ENCODE measurements at regions not wholly inside any gene's neighbourhood (a gene's known extent, or its start where the extent isn't known, plus 50 kb on each side); places are given as distances from the start of the nearest gene placed in this dataset.

- POLR2A ChIA-PET (ENCODE audit: low non-redundant PET) = no interaction called here
Observed at GRCh38 chr2:150142561-150142960, 344.9 kb downstream of the RND3 start.

GRCh38 chr2:150141226-150142001, 346.1 kb downstream of the RND3 start:
- no peak overlapping the region for H3K27ac ChIP-seq
- DNase-seq (ENCODE audit: low spot score) = no peak
- no peak for TF ChIP-seq CTCF (conservative IDR thresholded peaks at IDR 0.05; ENCODE audit: low read depth)
- ChIA-PET CTCF (interaction anchor here (0.6 kb wide), 1 partner anchor 21 kb away, joined by 3 read pairs; no protein-coding TSS in a partner anchor), POLR2A (ENCODE audit: low non-redundant PET) (no interaction called here)

More at GRCh38 chr2:150142561-150142960, 344.9 kb downstream of the RND3 start:
- no peak overlapping the region for H3K27ac ChIP-seq
- DNase-seq (ENCODE audit: low spot score) = peak; percentile 77
- no peak for TF ChIP-seq CTCF (conservative IDR thresholded peaks at IDR 0.05; ENCODE audit: low read depth)
- CTCF ChIA-PET = interaction anchor here (0.6 kb wide), 1 partner anchor 1020 kb away, joined by 6 read pairs; no protein-coding TSS in a partner anchor

GRCh38 chr2:150140777-150141176, 346.7 kb downstream of the RND3 start:
- ChIA-PET POLR2A (ENCODE audit: low non-redundant PET) (no interaction called here), CTCF (no interaction called here)
- no peak for DNase-seq (ENCODE audit: low spot score)
- no peak for TF ChIP-seq CTCF (conservative IDR thresholded peaks at IDR 0.05; ENCODE audit: low read depth)
- no peak overlapping the region for H3K27ac ChIP-seq

GRCh38 chr2:150138587-150138986, 348.9 kb downstream of the RND3 start:
- CTCF ChIA-PET = no interaction called here
- DNase-seq (ENCODE audit: low spot score) = no peak
- POLR2A ChIA-PET (ENCODE audit: low non-redundant PET) = no interaction called here
- no peak overlapping the region for H3K27ac ChIP-seq
- no peak for TF ChIP-seq CTCF (conservative IDR thresholded peaks at IDR 0.05; ENCODE audit: low read depth)

- no peak overlapping the region for H3K27ac ChIP-seq
- ChIA-PET POLR2A (ENCODE audit: low non-redundant PET) (no interaction called here), CTCF (no interaction called here)
- no peak for DNase-seq (ENCODE audit: low spot score)
- TF ChIP-seq CTCF (conservative IDR thresholded peaks at IDR 0.05; ENCODE audit: low read depth) = no peak
Observed at GRCh38 chr2:150137338-150138069, 350.0 kb downstream of the RND3 start.

GRCh38 chr2:150136893-150137292, 350.6 kb downstream of the RND3 start:
- no peak overlapping the region for H3K27ac ChIP-seq
- no peak for TF ChIP-seq CTCF (conservative IDR thresholded peaks at IDR 0.05; ENCODE audit: low read depth)
- ChIA-PET POLR2A (ENCODE audit: low non-redundant PET) (no interaction called here), CTCF (no interaction called here)
- peak; percentile 20 for DNase-seq (ENCODE audit: low spot score)

Measured in RWPE1 (cell line).